PC-3 (cell line): ENCODE measurements at regions not wholly inside any gene's neighbourhood (a gene's known extent, or its start where the extent isn't known, plus 50 kb on each side); places are given as distances from the start of the nearest gene placed in this dataset.

Experiments used
- ATAC-seq: fragments of 200-7000 bp; cut with Tn5 transposase; 2 replicates; pipeline ENCODE4 v1.9.1; 2020; ENCODE audit warnings: mild to moderate bottlenecking, moderate library complexity
- BruUV-seq: library from RNA; stranded (reverse); fragments of 400-500 nt; replicated peaks from 2 replicates; lab custom pipeline; 2021; lab: Mats Ljungman, UMichigan
- CTCF ChIA-PET: fragments of 300-600 bp; sonication (Branson Sonifier 250); formaldehyde crosslinking; loops from one replicate; lab custom pipeline; 2022; ENCODE audit warnings: antibody characterized with exemption; lab: Charles Lee
- POLR2A ChIA-PET: fragments of 300-600 bp; sonication (Branson Sonifier 250); formaldehyde crosslinking; loops from one replicate; lab custom pipeline; 2022; ENCODE audit warnings: antibody characterized with exemption; ENCODE audit not compliant: unreplicated experiment; lab: Charles Lee
- DNase-seq: peaks from one replicate; pipeline ENCODE4 v3.0.0-alpha.2; 2015
- H2AFZ ChIP-seq: fragments of 300-600 bp; sonication (generic); 2 replicates; pipeline ENCODE4 v1.6.0; 2016; ENCODE audit warnings: antibody characterized with exemption, low read length
- H3F3A ChIP-seq: fragments of 300-600 bp; sonication (generic); one replicate; pipeline ENCODE4 v1.6.0; 2017; ENCODE audit warnings: antibody characterized with exemption, low read length, control low read depth, mild to moderate bottlenecking; ENCODE audit not compliant: unreplicated experiment
- H3K27ac ChIP-seq: fragments of 300-600 bp; sonication (generic); 2 replicates; pipeline ENCODE4 v1.5.1; 2016; ENCODE audit warnings: mild to moderate bottlenecking, low read length
- H3K27me3 ChIP-seq: fragments of 300-600 bp; sonication (generic); 2 replicates; pipeline ENCODE4 v1.6.1; 2016; ENCODE audit warnings: low read length, mixed read lengths
- H3K36me3 ChIP-seq: fragments of 300-600 bp; sonication (generic); 2 replicates; pipeline ENCODE4 v1.6.1; 2016; ENCODE audit warnings: low read depth, mixed run types, low read length, mixed read lengths
- H3K4me1 ChIP-seq: fragments of 300-600 bp; sonication (generic); 2 replicates; pipeline ENCODE4 v1.5.1; 2016; ENCODE audit warnings: low read length; ENCODE audit not compliant: insufficient read depth
- H3K4me2 ChIP-seq: fragments of 300-600 bp; sonication (generic); 2 replicates; pipeline ENCODE4 v1.6.0; 2016; ENCODE audit warnings: low read length
- H3K4me3 ChIP-seq: fragments of 300-600 bp; sonication (generic); 2 replicates; pipeline ENCODE4 v1.5.1; 2016; ENCODE audit warnings: mild to moderate bottlenecking, low read length, mixed read lengths
- H3K79me2 ChIP-seq: fragments of 300-600 bp; sonication (generic); 2 replicates; pipeline ENCODE4 v1.6.1; 2017; ENCODE audit warnings: low read length, mixed read lengths
- H3K9ac ChIP-seq: fragments of 300-600 bp; sonication (generic); 2 replicates; pipeline ENCODE4 v1.6.0; 2016; ENCODE audit warnings: mild to moderate bottlenecking, low read length
- H3K9me2 ChIP-seq: fragments of 300-600 bp; sonication (generic); replicated peaks from 2 replicates; pipeline ENCODE4 v1.6.1; 2016; ENCODE audit warnings: mixed run types, low read length, mixed read lengths
- H3K9me3 ChIP-seq: fragments of 300-600 bp; sonication (generic); 2 replicates; pipeline ENCODE4 v1.6.1; 2016; ENCODE audit warnings: low read length, mixed read lengths
- H4K20me1 ChIP-seq: fragments of 300-600 bp; sonication (generic); 2 replicates; pipeline ENCODE4 v1.6.1; 2016; ENCODE audit warnings: low read length, mixed read lengths
- EZH2 ChIP-seq: fragments of 300-600 bp; sonication (generic); IDR thresholded peaks from one replicate; pipeline ENCODE4 v1.6.1; 2017; ENCODE audit warnings: antibody characterized with exemption, mild to moderate bottlenecking, low read length; ENCODE audit not compliant: unreplicated experiment
- EZH2phosphoT487 ChIP-seq: fragments of 300-600 bp; sonication (generic); IDR thresholded peaks from 2 replicates; pipeline ENCODE4 v1.6.1; 2018; ENCODE audit warnings: mild to moderate bottlenecking, antibody characterized with exemption, low read length, borderline replicate concordance
- intact Hi-C: fragments of 100-400 bp; cut with micrococcal nuclease; formaldehyde crosslinking; loops from 2 replicates; pipeline ENCODE4 v1.9.0; 2023
- TF ChIP-seq, protein P1 (sequence below): fragments of 300-600 bp; sonication (generic); conservative IDR thresholded peaks from 2 replicates; pipeline ENCODE4 v1.5.1; 2017; ENCODE audit warnings: antibody characterized with exemption, low read depth, mild to moderate bottlenecking, low read length

DNA sequence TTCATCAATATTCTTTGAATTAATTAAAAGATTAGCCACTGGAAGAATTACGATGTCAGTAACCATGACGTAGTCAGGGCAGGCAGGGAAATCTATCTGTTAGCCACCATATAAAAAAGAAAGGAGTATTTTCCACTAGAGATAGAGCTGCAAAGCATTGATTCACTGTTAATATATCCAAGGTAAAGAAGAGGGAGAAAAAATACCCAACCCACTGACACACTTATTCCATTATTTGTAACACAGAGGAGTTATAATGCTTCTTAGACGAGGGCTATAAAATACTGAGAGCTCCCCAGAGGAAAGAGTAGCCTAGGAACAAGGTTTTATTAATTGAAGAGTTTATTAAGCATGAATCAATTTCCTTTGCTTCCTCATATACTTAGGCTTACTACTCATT lies 382.2 kb upstream of the CDH6 start:
- no peaks in the 10 kb centered on the region for H3K36me3 ChIP-seq
- no peaks in the 10 kb centered on the region for H3K79me2 ChIP-seq
- H3K4me1 ChIP-seq = no peaks in the 10 kb centered on the region
- H4K20me1 ChIP-seq = no peaks in the 10 kb centered on the region
- no peak overlapping the region for H3K4me3 ChIP-seq
- CTCF ChIA-PET = no interaction called here
- H3K27me3 ChIP-seq = no peaks in the 10 kb centered on the region
- TF ChIP-seq EZH2phosphoT487 (no peak), EZH2 (no peak)
- TF ChIP-seq, protein P1, sequence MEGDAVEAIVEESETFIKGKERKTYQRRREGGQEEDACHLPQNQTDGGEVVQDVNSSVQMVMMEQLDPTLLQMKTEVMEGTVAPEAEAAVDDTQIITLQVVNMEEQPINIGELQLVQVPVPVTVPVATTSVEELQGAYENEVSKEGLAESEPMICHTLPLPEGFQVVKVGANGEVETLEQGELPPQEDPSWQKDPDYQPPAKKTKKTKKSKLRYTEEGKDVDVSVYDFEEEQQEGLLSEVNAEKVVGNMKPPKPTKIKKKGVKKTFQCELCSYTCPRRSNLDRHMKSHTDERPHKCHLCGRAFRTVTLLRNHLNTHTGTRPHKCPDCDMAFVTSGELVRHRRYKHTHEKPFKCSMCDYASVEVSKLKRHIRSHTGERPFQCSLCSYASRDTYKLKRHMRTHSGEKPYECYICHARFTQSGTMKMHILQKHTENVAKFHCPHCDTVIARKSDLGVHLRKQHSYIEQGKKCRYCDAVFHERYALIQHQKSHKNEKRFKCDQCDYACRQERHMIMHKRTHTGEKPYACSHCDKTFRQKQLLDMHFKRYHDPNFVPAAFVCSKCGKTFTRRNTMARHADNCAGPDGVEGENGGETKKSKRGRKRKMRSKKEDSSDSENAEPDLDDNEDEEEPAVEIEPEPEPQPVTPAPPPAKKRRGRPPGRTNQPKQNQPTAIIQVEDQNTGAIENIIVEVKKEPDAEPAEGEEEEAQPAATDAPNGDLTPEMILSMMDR = no peak
- no peak for DNase-seq
- no peaks in the 10 kb centered on the region for H3F3A ChIP-seq
- H2AFZ ChIP-seq = no peak overlapping the region
- intact Hi-C loops = no loop called here
- POLR2A ChIA-PET = no interaction called here
- no peaks in the 10 kb centered on the region for H3K9me3 ChIP-seq
- H3K9ac ChIP-seq = no peak overlapping the region
- no peak overlapping the region for H3K27ac ChIP-seq
- 0 out of 2 replicates have a peak, but pooled peaks cover 6% of the 10 kb centered on the region for H3K9me2 ChIP-seq
- H3K4me2 ChIP-seq = no peak overlapping the region
- no peak for ATAC-seq
- BruUV-seq = no TSS peak

DNA sequence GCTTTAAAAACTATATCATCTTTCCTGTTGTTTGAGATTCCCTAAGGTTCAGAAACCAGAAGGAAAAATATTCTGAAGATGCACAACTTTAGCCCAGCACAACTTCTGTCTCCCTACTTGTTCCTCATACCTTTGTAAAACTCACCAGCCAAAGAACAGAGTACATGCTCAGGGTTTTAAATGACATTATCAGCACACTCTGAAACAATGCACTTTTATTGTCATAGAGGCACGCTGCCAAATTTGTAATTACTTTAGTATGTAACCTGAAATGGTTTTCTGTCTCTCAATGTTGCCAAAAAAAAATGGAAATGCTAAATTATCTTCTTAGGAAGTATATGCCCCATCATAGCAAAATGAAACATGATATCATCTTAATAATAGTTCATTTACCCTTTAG lies 383.6 kb upstream of the CDH6 start:
- H3K27ac ChIP-seq = no peak overlapping the region
- no peaks in the 10 kb centered on the region for H4K20me1 ChIP-seq
- intact Hi-C loops = loop anchor here (10.0 kb wide), 1 partner anchor 375 kb away; no protein-coding TSS in a partner anchor
- no peaks in the 10 kb centered on the region for H3K79me2 ChIP-seq
- H3F3A ChIP-seq = no peaks in the 10 kb centered on the region
- H3K27me3 ChIP-seq = no peaks in the 10 kb centered on the region
- no peak overlapping the region for H3K4me3 ChIP-seq
- H3K9me2 ChIP-seq = 0 out of 2 replicates have a peak, but pooled peaks cover 6% of the 10 kb centered on the region
- ChIA-PET POLR2A (no interaction called here), CTCF (no interaction called here)
- H3K4me2 ChIP-seq = no peak overlapping the region
- no peak for TF ChIP-seq EZH2
- TF ChIP-seq EZH2phosphoT487 = no peak
- H3K9ac ChIP-seq = no peak overlapping the region
- H3K4me1 ChIP-seq = no peaks in the 10 kb centered on the region
- no peaks in the 10 kb centered on the region for H3K9me3 ChIP-seq
- H2AFZ ChIP-seq = no peak overlapping the region
- BruUV-seq = no TSS peak
- ATAC-seq (no peak), DNase-seq (no peak)
- no peaks in the 10 kb centered on the region for H3K36me3 ChIP-seq

DNA sequence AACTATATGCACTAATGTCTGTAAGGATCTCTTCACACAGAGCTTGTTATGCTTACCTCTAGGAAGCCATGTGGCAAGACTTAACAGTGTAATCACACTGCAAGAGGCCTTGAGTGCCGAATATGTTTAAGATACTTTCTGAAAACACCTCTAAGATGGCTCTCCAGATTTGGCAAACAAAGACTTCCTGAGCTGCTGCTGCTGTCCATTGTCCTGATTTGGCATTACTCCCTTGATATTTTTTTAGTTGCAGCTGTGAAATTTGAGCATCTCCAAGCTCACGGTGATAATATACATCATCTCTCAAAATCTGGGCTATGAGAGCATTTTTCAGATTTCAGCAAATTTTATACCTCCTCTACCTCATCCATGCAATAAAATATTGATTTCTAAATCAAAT lies 384.5 kb upstream of the CDH6 start:
- DNase-seq = peak; percentile 20
- POLR2A ChIA-PET = no interaction called here

More for the DNA sequence above, 384.5 kb upstream of the CDH6 start:
- H3K27ac ChIP-seq = no peak overlapping the region
- BruUV-seq = no TSS peak
- no peaks in the 10 kb centered on the region for H3K9me3 ChIP-seq
- H3K36me3 ChIP-seq = no peaks in the 10 kb centered on the region
- H3K27me3 ChIP-seq = no peaks in the 10 kb centered on the region
- no peak overlapping the region for H3K4me2 ChIP-seq
- 0 out of 2 replicates have a peak, but pooled peaks cover 6% of the 10 kb centered on the region for H3K9me2 ChIP-seq
- H3K4me1 ChIP-seq = no peaks in the 10 kb centered on the region
- no peak overlapping the region for H3K4me3 ChIP-seq
- H2AFZ ChIP-seq = no peak overlapping the region
- H4K20me1 ChIP-seq = no peaks in the 10 kb centered on the region
- ATAC-seq = no peak
- CTCF ChIA-PET = no interaction called here
- H3K79me2 ChIP-seq = no peaks in the 10 kb centered on the region
- no peak overlapping the region for H3K9ac ChIP-seq
- TF ChIP-seq EZH2 (no peak), EZH2phosphoT487 (no peak)
- TF ChIP-seq, protein P1 = no peak
- H3F3A ChIP-seq = no peaks in the 10 kb centered on the region
- intact Hi-C loops = loop anchor here (10.0 kb wide), 1 partner anchor 376 kb away; no protein-coding TSS in a partner anchor
